ENCODE measurements at regions not wholly inside any gene's neighbourhood (a gene's known extent, or its start where the extent isn't known, plus 50 kb on each side); places are given as distances from the start of the nearest gene placed in this dataset.
A peak's percentile ranks its signal among the peaks of the same experiment; 100 is the strongest.

- DNase-seq (ENCODE audit: low spot score) = no peak
- peak; percentile 31 for ATAC-seq
Observed at GRCh38 chr7:88442413-88442812, 135.7 kb upstream of the STEAP4 start.

DNA sequence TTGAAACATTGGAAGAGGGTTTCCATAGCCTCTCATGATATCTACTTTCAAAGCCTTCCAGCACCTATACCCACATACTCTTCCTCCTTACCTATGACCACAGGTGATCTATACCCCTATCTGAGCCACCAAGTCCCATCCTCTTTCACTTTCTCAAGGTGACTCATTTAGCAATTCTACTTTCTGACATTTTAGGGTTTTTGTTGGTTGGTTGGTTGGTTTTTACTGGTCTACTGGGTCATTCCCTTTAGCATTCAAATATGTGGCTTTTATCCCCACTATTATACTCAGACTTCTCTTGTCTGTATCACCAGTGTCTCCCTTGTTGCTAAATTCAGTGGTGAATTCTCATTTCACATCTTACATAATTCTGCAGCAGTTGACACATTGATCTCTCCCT, 130.4 kb upstream of the STEAP4 start:
- no peak for ATAC-seq
- DNase-seq (ENCODE audit: low spot score) = no peak

DNA sequence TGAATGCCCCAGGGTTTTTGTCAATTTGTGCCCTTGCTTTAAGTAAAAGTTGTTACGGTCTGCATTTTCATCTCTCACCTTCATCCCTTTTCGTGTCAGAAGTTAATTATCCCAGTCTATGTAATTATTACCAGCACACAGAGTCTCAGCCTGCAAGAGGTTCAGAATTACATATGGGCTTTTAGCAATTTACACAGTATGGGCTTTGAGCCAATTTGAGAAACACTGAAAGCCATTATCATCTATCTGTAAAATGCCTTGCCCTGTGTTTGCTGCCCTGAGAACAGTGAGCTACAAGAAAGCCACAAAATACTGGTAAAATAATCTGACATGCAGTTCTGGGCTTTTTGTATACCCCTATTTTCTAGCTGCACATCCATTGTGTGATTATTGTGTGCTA, 125.6 kb upstream of the STEAP4 start:
- DNase-seq (ENCODE audit: low spot score) (no peak), ATAC-seq (no peak)

GRCh38 chr7:88431882-88432281, 125.2 kb upstream of the STEAP4 start:
- ATAC-seq = no peak
- no peak for DNase-seq (ENCODE audit: low spot score)

GRCh38 chr7:88429382-88429781, 122.7 kb upstream of the STEAP4 start:
- ATAC-seq (no peak), DNase-seq (ENCODE audit: low spot score) (no peak)

GRCh38 chr7:88402529-88402928, 95.8 kb upstream of the STEAP4 start:
- DNase-seq (ENCODE audit: low spot score) (no peak), ATAC-seq (no peak)

- ATAC-seq (peak; percentile 66), DNase-seq (ENCODE audit: low spot score) (no peak)
Observed at GRCh38 chr7:88401009-88401623, 94.4 kb upstream of the STEAP4 start.

- no peak for DNase-seq (ENCODE audit: low spot score)
- ATAC-seq = no peak
Observed at GRCh38 chr7:88399696-88400240, 93.1 kb upstream of the STEAP4 start.

DNA sequence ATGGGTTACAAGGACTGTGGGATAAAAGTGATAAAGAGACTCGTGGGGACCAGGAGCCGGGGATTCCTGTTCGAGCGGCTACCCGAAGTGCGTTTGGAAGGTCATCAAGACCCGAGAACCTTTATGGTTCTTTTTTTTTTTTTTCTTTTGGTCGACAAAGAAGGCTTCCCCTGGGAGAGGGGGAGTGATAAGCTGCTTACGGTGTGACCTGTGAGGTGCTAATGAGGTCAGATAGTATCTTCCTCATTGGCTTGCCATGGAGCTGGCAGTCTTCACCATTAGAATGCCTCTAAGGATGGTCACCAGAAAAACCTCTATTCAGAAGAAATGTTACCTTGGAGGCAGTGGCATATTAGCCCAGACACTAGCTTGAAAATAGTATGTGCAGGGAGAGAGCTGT, 92.3 kb upstream of the STEAP4 start:
- ATAC-seq (no peak), DNase-seq (ENCODE audit: low spot score) (no peak)

DNA sequence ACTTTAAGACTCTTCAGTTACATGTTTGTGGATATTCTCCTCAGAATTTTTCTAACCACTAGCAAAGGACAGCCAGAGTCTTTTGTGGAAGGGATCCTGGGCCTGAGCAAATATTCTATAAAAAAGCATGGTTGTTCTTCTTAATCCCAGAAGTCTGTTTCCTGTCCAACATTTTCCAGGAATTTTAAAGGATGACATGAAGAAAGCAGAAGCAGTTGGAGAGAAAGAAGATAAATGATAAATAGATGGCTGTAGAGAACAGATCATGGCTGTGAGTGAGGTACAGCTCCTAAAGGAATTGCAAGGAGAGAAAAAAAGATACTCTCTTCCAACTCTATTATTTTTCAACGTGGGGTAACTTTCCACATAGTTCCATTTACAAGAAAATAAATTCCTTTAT, 91.8 kb upstream of the STEAP4 start:
- DNase-seq (ENCODE audit: low spot score) (no peak), ATAC-seq (no peak)

GRCh38 chr7:88396948-88397322, 90.2 kb upstream of the STEAP4 start:
- no peak for DNase-seq (ENCODE audit: low spot score)

DNA sequence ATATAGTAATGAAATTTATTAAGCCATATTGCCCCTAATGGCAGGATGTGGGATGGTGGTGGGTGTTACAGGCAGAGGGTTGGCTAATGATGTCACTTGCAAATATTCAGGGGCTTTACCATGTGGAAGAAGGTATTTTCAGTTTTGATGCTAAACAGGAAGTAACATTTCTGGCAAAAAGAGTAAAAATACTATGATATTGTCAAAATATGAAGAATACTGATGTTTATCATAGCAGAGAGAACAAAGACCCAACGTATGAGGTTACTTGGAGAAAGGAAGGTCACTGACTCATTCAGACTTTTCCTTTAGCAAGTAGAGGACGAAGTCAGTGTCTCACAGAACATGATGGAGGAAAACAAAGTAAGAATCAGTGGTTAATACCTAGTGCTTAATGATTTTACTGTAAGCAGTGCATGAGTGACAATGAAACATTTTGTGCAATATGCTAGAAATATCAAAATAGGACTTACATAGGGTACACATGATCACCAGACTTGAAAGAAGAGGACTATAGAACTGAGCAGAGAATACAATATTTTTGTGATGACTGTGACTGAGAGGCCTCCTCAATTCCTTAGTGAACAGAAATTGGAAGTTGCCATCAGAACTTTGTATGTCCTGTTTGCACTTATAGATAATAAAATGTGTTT, 89.7 kb upstream of the STEAP4 start:
- ATAC-seq = no peak
- no peak for DNase-seq (ENCODE audit: low spot score)

More at GRCh38 chr7:88396948-88397322, 90.2 kb upstream of the STEAP4 start:
- no peak for ATAC-seq

DNA sequence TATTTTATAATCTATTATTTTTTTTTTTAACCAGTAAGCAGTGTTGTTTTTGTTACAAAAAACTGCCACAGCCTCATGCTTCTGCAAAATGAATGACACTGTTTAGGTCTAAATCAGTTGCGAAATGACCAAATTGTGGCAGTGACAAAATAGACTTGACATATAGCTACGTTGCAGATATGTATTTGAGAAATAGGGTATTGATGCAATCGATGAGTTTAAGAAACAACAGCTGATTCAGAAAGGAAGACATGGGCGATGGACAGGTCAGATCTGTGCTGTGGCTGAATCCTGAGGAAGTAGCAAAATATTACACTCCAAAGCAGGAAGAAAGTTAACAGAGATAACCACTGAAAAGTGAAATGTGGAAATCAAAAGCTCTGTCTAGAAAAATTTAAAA, 89.0 kb upstream of the STEAP4 start:
- no peak for DNase-seq (ENCODE audit: low spot score)
- ATAC-seq = no peak

- DNase-seq (ENCODE audit: low spot score) (no peak), ATAC-seq (no peak)
Observed at GRCh38 chr7:88391247-88391646, 84.6 kb upstream of the STEAP4 start.

GRCh38 chr7:88387368-88387767, 80.7 kb upstream of the STEAP4 start:
- no peak for ATAC-seq
- no peak for DNase-seq (ENCODE audit: low spot score)

DNA sequence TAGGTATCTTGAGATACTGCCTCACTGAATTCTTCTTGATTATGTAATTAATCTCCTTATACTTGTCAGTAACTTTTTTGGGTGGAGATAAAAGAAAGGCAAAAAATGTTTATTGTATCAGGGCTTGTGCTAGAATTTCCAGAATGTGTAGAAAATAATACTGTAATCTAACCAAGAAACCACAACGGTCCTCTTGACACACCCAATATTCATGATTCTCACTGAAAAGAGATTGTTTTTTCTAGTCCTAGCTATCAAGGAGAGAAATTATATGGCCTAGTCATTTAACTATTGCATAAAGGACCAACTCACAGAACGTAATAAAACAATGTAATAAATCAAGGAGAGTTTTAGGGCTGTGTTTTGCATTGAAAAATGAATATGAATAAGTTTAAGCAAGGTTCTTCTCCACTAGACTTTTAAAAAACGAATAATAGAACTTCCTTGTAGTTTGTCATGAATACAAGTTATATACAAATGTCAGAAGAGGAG, 80.0 kb upstream of the STEAP4 start:
- DNase-seq (ENCODE audit: low spot score) (no peak), ATAC-seq (no peak)

- no peak for ATAC-seq
- DNase-seq (ENCODE audit: low spot score) = no peak
Observed at GRCh38 chr7:88377434-88377833, 70.7 kb upstream of the STEAP4 start.

DNA sequence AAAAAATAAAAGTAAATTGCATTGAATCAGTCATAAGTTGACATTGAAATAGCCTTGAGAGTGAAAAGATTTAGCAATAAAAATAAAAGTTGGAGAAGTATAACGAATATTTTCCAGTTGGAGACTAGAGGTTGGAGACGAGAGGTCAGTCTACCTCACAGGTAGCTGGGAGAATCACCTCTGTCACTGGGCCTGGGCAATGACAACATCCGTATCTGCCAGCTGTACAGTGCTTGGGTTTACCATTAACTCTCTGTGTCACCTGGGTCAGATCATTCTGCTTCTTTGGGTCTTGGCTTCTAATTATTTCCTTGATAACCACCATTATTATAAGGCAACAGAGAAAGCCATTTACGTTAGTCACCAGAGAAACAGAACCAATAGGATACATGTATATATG, 62.0 kb upstream of the STEAP4 start:
- peak; percentile 59 for ATAC-seq
- no peak for DNase-seq (ENCODE audit: low spot score)

DNA sequence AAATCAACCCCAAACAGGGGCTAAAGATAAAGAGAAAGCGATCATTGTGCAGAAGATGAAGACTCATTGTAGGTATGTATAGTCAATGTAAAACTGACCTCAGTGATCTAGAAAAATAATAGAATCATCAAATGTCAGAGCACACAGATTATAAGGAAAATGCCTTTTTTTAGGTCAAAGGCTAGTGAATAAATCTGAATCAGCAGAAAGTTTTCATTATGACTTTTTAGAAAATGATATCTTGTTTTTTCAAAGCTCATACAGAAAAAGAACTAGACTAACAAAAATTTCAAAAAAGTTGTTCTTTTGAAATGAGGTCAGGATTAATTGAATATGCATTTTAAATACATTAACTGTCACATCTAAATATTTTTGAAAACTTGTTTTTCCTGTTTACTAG, 60.2 kb upstream of the STEAP4 start:
- ATAC-seq = no peak

DNA sequence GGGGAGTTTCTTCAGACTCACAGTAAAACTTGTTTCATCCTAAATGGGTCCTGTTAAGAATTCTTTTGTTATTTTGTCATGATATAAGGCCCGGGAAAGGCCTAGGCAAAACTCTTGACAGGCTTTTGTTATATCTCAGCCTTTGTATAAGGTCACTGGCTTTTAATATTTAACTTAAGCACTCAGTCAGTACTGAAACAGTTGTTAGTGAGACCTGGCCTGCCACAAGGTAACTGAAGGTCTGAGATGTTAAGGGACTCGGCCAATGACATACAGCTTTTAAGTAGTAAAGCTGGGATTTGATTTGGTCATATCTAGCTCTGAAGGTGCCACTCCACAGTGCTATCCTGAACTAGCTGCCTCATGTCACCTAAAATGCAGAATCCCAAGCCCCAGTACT, 57.2 kb upstream of the STEAP4 start:
- no peak for DNase-seq (ENCODE audit: low spot score)
- no peak for ATAC-seq

More for the DNA sequence above, 60.2 kb upstream of the STEAP4 start:
- DNase-seq (ENCODE audit: low spot score) = no peak

DNA sequence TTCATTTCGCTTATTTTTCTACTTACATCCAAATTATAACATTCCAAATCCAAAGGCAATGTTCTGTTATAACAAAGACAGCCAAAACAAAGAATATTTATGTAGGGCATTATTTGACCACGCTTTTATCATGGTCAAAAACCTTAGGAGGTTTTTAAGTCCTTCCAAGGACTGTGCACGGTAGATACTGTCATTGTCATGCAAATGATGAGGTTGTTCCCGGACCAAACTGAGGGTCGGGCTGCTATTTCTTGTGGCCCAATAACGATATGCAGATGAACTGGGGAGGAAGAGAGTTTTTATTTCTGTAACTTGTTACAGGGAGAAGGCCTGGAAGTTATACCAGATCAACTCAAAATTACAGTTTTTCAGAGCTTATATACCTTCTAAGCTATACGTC, 56.6 kb upstream of the STEAP4 start:
- DNase-seq (ENCODE audit: low spot score) = no peak
- no peak for ATAC-seq

DNA sequence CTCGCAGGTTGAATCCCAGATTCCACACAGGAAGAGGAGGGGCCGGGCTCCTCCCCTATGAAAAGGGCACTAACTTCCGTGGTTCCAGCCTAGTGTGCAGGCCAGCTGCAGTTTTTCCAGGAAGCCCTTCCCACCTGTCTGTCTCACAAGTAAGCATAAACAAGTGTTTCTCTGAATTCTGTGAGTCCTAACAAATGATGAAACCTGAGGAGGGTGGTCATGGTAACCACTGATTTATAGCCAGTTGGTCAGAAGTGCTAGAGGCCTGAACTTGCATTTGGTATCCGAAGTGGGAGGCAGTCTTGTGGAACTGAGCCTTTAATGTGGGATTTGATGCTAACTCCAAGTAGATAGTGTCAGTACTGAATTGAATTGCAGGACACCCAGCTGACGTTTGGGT, 54.7 kb upstream of the STEAP4 start:
- DNase-seq (ENCODE audit: low spot score) (no peak), ATAC-seq (no peak)

- DNase-seq (ENCODE audit: low spot score) = no peak
- no peak for ATAC-seq
Observed at GRCh38 chr7:88358881-88359280, 52.2 kb upstream of the STEAP4 start.
